GM19438 (cell line): ENCODE measurements at regions not wholly inside any gene's neighbourhood (a gene's known extent, or its start where the extent isn't known, plus 50 kb on each side); places are given as distances from the start of the nearest gene placed in this dataset.
"Not testable (repeated sequence)": the region's sequence is repeated elsewhere in the genome, so short reads cannot be mapped to it uniquely, and the experiment has no call there.

Experiments used
- ATAC-seq: cut with Tn5 transposase; IDR thresholded peaks from one replicate; pipeline ENCODE4 v1.9.1; 2021; ENCODE audit warnings: low read depth; ENCODE audit not compliant: unreplicated experiment

GRCh38 chr7:69395061-69395714 lies 203.1 kb upstream of the AUTS2 start:
- no peak for ATAC-seq

- ATAC-seq = no peak
Observed at GRCh38 chr7:69398986-69399385, 199.3 kb upstream of the AUTS2 start.

DNA sequence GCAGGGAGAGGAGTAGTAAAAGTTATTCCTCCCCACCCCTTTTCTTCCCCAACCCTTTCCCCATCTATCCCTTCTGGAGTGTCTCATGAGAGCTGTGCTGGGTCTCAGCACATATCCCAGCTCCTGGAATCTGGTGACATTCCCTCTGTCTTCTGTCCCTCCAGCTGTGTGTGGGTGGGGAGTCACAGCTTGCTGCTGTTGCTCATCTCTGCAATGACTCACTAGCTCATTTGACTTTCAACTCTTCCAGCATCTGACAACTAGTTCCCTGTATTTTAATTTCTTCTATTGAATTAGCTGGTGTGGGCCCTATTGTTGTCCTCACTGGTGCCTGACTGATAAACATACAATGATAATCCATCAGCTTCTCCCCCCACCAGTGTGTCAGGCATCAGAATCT lies 198.9 kb upstream of the AUTS2 start:
- ATAC-seq = no peak

DNA sequence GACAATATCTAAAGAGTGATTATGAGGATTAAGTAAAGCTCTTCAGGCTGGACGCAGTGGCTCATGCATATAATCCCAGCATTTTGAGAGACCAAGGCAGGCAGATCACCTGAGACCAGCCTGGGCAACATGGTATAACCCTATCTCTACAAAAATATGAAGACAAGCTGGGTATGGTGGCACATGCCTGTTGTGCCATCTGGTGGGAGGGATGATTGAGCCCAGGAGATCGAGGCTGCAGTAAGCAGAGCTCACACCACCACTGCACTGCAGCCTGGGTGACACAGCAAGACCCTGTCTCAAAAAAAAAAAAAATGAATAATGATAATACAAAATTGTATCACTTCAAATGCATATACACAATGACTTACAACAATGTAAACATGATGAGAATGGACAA lies 195.6 kb upstream of the AUTS2 start:
- ATAC-seq = no peak

DNA sequence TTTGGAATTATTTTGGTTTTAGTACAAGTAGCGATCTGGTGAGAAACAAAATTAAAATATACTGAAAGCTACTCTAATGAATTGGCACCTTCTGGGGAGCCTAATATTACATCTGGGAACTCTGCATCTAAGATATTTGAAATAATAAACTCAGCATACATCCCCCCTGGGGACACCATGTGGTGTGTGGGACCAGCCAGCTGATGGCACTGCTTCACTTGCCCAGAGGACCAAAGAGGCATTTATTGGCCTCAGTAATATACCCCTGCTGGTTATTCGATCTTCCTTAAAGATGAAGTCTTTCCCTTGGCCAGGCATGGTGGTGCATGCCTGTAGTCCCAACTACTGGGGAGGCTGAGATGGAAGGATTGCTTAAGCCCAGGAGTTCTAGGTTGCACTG lies 195.1 kb upstream of the AUTS2 start:
- ATAC-seq = no peak

- ATAC-seq = no peak
Observed at GRCh38 chr7:69411018-69411417, 187.3 kb upstream of the AUTS2 start.

- no peak for ATAC-seq
Observed at GRCh38 chr7:69411466-69411865, 186.8 kb upstream of the AUTS2 start.

GRCh38 chr7:69412331-69413146 lies 185.7 kb upstream of the AUTS2 start:
- no peak for ATAC-seq

GRCh38 chr7:69414555-69414954 lies 183.7 kb upstream of the AUTS2 start:
- no peak for ATAC-seq

GRCh38 chr7:69418869-69419670 lies 179.2 kb upstream of the AUTS2 start:
- no peak for ATAC-seq

DNA sequence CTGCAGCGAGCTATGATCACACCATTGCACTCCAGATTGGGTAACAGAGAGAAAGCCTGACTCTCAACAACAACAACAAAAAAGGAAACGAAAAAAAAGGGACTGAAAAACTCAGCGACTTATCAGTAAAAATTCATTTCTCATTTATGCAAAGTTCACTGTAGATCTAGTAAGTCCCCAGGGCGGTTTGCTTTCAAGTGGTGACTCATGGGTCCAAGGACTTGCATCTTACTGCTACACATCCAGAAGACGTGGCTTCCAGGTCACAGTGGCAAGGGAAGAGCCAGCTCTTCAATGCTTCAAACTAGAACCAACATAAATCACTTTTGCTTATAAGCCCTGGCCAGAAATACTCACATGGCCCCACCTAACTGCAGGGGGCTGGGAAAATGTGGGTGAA lies 178.3 kb upstream of the AUTS2 start:
- no peak for ATAC-seq

- no peak for ATAC-seq
Observed at GRCh38 chr7:69422574-69422985, 175.7 kb upstream of the AUTS2 start.

GRCh38 chr7:69426705-69427104 lies 171.6 kb upstream of the AUTS2 start:
- no peak for ATAC-seq

DNA sequence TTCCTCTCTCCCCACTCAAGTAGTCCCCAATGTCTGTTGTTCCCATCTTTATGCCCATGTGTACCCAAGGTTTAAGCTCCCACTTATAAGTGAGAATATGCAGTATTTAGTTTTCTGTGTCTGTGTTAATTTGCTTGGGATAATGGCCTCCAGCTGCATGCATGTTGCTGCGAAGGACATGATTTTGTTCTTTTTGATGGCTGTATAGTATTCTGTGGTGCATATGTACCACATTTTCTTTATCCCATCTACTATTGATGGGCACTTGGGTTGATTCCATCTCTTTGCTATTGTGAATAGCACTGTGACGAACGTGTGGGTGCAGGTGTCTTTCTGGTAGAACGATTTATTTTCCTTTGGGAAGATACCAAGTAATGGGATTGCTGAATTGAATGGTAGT lies 170.2 kb upstream of the AUTS2 start:
- ATAC-seq = no peak

GRCh38 chr7:69429911-69430383 lies 168.3 kb upstream of the AUTS2 start:
- ATAC-seq = no peak

GRCh38 chr7:69430384-69431021 lies 167.8 kb upstream of the AUTS2 start:
- ATAC-seq = no peak

GRCh38 chr7:69431626-69432025 lies 166.6 kb upstream of the AUTS2 start:
- ATAC-seq = no peak

DNA sequence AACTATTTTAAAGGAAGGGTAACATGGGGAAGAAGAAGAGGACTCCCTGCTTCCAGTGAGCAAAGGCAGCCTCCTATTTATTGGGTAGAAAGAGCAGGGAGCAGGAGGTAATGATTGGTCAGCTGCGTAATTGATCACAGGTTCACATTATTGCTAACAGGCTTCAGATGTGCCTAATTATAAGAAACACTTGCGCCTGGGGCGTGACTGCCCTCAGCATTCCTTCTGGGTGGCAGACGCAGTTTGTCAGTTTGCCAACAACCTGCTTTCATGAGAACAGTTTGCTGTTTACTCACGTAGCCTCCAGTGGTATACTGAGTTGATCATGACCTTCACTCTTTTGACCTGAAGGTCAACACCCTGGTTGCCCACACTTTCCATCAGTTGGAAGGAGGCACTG lies 166.0 kb upstream of the AUTS2 start:
- ATAC-seq = not testable (repeated sequence)

DNA sequence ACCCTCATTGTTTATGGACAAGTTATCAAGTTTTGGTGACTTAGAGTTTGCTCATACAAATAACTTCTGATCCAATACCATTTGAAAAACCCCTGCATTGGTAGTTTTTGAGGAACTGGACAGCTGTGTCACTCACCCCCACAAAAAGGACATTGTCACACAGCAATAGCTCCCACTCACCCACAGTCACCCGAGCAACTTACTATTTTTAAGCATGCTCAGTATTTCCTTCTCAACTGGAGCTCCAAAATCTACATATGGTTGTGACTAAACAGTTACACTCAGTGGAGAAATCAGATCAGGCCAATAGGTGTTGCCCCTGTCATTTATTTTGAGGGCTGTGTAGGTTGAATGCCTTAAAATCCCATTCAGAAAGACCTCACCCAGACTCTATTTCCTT lies 165.2 kb upstream of the AUTS2 start:
- ATAC-seq = no peak

DNA sequence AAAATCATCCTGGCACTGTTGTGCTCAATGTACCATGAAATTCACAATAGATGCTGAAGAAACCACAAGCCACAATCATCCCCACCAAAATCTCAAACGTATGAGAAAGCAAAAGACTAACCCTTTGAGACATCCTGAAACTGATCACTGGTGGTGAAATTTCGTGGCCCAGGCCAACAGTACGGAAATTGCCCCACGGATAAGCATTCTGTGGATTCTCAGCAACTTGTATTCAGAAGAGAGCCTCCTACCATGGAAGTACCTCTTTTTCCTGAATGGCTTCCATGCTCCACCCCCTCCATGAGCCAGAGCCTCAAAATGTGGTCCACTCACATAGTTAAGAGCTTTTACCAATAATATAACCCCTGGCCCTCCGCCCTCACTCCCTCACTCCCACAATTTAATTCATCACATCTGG lies 163.9 kb upstream of the AUTS2 start:
- ATAC-seq = no peak

DNA sequence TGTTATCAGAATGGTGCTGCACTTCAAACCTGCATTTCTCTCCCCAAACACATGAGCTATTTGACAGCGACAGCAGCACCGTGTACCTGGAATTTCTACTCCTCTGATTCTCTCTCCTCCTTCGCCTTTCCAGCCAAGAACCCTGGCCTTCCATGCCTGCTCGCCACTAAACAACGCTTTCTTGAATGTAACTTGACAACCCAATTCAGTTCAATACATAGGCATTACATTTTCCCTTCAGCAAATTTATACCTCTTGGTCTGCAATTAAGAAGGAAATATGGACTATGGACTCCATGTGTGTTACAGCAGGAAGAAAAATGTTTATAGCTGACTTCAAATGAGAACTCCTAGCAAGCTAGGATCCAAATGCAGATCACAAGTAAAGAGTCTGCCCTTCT lies 162.6 kb upstream of the AUTS2 start:
- ATAC-seq = no peak
